Activated CD8-positive, alpha-beta T cell treated with anti-CD3 and anti-CD28 coated beads, Interleukin-2, amount 10 ng/mL, durations not matched to agents 7 days and 5 days (primary cell): ENCODE measurements at regions not wholly inside any gene's neighbourhood (a gene's known extent, or its start where the extent isn't known, plus 50 kb on each side); places are given as distances from the start of the nearest gene placed in this dataset.

ENCODE experiments used
- ATAC-seq: fragments of 150-1000 bp; cut with Tn5 transposase; one replicate; pipeline ENCODE4 v1.10.0; 2021; ENCODE audit warnings: moderate library complexity
- CTCF ChIA-PET: fragments of 350-600 bp; sonication (Branson Sonifier 250); formaldehyde crosslinking; loops from one replicate; lab custom pipeline; 2021; ENCODE audit warnings: antibody characterized with exemption; lab: Charles Lee
- POLR2A ChIA-PET: fragments of 350-600 bp; sonication (Branson Sonifier 250); formaldehyde crosslinking; loops from one replicate; lab custom pipeline; 2021; ENCODE audit warnings: antibody characterized with exemption; lab: Charles Lee
- DNase-seq: peaks from one replicate; pipeline ENCODE4 v3.0.0-alpha.2; 2020
- H3K27ac Mint-ChIP-seq: one replicate; pipeline ENCODE4 v1.8.0; 2021; ENCODE audit warnings: mild to moderate bottlenecking, mixed read lengths
- H3K27me3 Mint-ChIP-seq: one replicate; pipeline ENCODE4 v1.8.0; 2021; ENCODE audit warnings: low read depth, mixed read lengths
- H3K36me3 Mint-ChIP-seq: one replicate; pipeline ENCODE4 v1.8.0; 2021; ENCODE audit warnings: low read depth, mixed read lengths
- H3K4me1 Mint-ChIP-seq: one replicate; pipeline ENCODE4 v1.8.0; 2021; ENCODE audit warnings: low read depth, mixed read lengths
- H3K4me3 Mint-ChIP-seq: one replicate; pipeline ENCODE4 v1.8.0; 2021; ENCODE audit warnings: mild to moderate bottlenecking, mixed read lengths
- H3K9me3 Mint-ChIP-seq: one replicate; pipeline ENCODE4 v1.8.0; 2022; ENCODE audit warnings: mixed read lengths; ENCODE audit not compliant: insufficient read depth

DNA sequence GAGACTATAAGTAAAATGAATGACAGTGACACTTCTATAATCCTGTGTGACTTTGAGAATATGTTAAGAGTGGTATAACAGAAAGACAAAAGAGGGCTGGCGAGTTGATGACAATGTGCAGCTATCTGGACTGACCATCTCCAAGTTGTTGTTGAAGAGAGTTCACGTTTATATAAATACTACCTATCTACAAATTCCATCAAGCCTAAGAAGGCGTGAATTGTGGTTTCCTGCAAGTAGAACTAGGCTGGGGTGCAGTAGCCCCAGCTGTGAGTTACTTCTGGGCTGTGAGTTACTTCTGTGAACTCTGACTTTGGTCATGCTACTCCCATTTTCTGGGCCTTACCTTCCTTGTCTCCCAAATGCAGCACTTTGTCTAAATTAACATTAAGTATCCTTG is 561.0 kb downstream of the TBC1D4 start:
- no peak for DNase-seq
- CTCF ChIA-PET: no interaction called here
- H3K4me1 Mint-ChIP-seq: no peaks in the 10 kb centered on the region
- H3K36me3 Mint-ChIP-seq: no peaks in the 10 kb centered on the region
- POLR2A ChIA-PET: no interaction called here
- H3K9me3 Mint-ChIP-seq: no peaks in the 10 kb centered on the region
- no peak overlapping the region for H3K27ac Mint-ChIP-seq
- no peak for ATAC-seq
- no peaks in the 10 kb centered on the region for H3K27me3 Mint-ChIP-seq
- no peak overlapping the region for H3K4me3 Mint-ChIP-seq

DNA sequence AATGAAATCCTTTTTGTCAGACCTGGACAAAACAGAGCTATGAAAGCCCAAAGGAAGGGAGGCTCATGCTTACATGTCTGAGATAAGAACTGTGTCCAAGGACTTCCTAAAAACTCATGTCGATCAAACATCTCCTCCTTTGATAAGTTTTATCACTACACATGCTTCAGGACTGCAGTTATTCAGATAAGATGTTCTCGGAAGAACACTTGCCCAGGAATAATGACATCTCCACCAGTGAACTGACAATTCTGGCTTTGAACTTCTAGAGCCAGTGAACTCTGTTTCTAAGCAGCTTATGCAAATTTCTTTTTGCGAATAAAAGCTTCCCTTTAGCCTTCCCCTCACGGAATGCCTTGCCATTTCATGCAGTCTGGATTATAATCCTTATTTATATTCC is 561.6 kb downstream of the TBC1D4 start:
- ChIA-PET POLR2A (no interaction called here), CTCF (no interaction called here)
- DNase-seq (no peak), ATAC-seq (no peak)
- H3K36me3 Mint-ChIP-seq: no peaks in the 10 kb centered on the region
- H3K4me1 Mint-ChIP-seq: no peaks in the 10 kb centered on the region
- no peak overlapping the region for H3K4me3 Mint-ChIP-seq
- no peak overlapping the region for H3K27ac Mint-ChIP-seq
- no peaks in the 10 kb centered on the region for H3K9me3 Mint-ChIP-seq
- no peaks in the 10 kb centered on the region for H3K27me3 Mint-ChIP-seq

DNA sequence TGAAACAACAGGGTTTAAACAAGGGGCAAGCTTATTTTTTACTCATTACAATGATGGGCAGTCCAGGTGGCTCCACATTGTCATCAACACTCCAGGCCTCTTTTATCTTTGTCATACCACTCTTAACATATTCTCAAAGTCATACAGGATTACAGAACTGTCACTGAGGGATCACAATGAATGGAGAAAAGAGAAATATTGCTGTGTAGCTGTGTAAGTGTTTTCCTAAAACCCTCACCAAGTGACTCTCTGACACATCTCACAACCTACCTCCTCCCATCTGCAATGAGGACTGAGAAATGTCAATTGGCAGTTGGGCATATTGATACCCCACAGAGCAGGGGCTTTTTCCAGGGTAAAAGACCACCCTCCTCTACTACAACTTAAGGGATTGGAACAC is 562.1 kb downstream of the TBC1D4 start:
- Mint-ChIP-seq H3K27ac (no peak overlapping the region), H3K4me3 (no peak overlapping the region), H3K36me3 (no peaks in the 10 kb centered on the region), H3K9me3 (no peaks in the 10 kb centered on the region), H3K27me3 (no peaks in the 10 kb centered on the region), H3K4me1 (no peaks in the 10 kb centered on the region)
- ATAC-seq (no peak), DNase-seq (no peak)
- ChIA-PET POLR2A (no interaction called here), CTCF (no interaction called here)

DNA sequence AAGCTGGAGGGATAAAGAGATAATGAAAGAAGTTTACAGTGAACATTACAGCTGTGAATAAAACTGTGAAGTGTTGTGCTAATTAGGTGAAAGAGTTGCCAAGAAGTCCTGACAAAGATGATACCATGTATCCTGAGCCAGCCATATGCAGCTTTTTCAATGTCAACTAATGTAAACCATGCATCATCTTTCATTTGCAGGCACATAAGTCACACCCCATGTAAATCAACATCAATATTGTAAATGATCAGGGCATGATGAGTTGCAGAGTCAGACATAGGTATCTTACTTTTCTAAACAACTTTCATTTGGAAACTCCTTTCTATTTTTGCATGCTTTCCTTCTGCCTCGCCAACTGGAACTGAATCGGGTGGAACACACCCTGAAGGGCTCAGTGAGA is 569.1 kb downstream of the TBC1D4 start:
- CTCF ChIA-PET: no interaction called here
- DNase-seq (no peak), ATAC-seq (no peak)
- no peaks in the 10 kb centered on the region for H3K36me3 Mint-ChIP-seq
- H3K4me3 Mint-ChIP-seq: no peak overlapping the region
- H3K27ac Mint-ChIP-seq: no peak overlapping the region
- no peaks in the 10 kb centered on the region for H3K9me3 Mint-ChIP-seq
- POLR2A ChIA-PET: no interaction called here
- no peaks in the 10 kb centered on the region for H3K27me3 Mint-ChIP-seq
- no peaks in the 10 kb centered on the region for H3K4me1 Mint-ChIP-seq

DNA sequence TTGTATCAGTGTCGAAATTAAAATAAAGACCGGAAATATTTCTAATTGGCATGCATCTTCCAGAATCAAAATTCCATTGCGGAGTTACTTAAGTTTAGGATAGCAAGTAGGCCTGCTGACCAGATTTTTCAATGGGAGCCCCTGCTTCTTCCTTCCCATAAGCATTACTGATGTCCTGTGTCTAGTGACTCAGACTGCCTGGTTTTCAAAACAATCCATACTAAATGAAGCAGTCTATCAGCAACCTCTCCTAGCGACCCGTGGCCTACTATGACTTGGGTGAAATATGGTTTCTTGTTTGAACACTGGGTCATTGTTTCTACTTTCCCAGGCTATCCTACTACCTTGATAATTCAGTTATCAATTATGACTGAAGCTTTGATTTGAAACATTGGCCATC is 571.6 kb downstream of the TBC1D4 start:
- Mint-ChIP-seq H3K4me1 (no peaks in the 10 kb centered on the region), H3K4me3 (no peak overlapping the region), H3K36me3 (no peaks in the 10 kb centered on the region), H3K27ac (no peak overlapping the region), H3K9me3 (no peaks in the 10 kb centered on the region), H3K27me3 (no peaks in the 10 kb centered on the region)
- ATAC-seq: no peak
- CTCF ChIA-PET: no interaction called here
- DNase-seq: no peak
- POLR2A ChIA-PET: no interaction called here

DNA sequence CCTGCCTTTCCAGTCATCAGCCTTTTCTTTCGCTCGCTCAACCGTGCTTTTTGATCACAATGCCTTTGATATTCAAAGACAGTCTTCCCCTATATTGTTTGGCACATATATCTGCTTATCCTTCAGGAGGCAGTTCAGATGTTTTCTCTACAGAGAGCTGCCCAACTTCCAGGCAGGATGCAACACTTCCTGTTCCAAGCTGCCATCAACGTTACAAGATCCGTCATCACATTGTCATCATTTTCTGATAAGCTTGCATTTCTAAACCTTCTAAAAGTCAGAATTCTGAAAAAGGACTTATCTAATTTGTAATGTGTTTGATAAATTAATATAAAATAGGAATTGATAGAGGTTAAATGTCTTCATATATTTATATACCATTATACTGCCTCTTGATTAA is 574.2 kb downstream of the TBC1D4 start:
- no peak overlapping the region for H3K4me3 Mint-ChIP-seq
- CTCF ChIA-PET: no interaction called here
- no peak overlapping the region for H3K27ac Mint-ChIP-seq
- no peaks in the 10 kb centered on the region for H3K27me3 Mint-ChIP-seq
- POLR2A ChIA-PET: no interaction called here
- no peak for ATAC-seq
- no peak for DNase-seq
- no peaks in the 10 kb centered on the region for H3K36me3 Mint-ChIP-seq
- no peaks in the 10 kb centered on the region for H3K9me3 Mint-ChIP-seq
- H3K4me1 Mint-ChIP-seq: no peaks in the 10 kb centered on the region

DNA sequence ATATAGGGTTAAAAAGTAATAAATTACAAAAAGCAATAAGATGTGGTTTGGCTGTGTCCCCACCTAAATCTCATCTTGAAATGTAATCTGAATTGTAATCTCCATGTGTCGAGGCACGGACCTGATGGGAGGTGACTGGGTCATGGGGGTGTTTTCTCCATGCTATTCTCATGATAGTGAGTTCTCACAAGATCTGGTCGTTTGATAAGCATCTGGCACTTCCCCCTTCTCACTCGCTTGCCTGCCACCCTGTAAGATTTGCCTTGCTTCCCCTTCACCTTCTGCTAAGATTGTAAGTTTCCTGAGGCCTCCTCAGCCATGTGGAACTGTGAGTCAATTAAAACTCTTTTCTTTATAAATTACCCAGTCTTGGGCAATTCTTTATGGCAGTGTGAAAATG is 577.4 kb downstream of the TBC1D4 start:
- Mint-ChIP-seq H3K27me3 (no peaks in the 10 kb centered on the region), H3K27ac (no peak overlapping the region)
- POLR2A ChIA-PET: no interaction called here

DNA sequence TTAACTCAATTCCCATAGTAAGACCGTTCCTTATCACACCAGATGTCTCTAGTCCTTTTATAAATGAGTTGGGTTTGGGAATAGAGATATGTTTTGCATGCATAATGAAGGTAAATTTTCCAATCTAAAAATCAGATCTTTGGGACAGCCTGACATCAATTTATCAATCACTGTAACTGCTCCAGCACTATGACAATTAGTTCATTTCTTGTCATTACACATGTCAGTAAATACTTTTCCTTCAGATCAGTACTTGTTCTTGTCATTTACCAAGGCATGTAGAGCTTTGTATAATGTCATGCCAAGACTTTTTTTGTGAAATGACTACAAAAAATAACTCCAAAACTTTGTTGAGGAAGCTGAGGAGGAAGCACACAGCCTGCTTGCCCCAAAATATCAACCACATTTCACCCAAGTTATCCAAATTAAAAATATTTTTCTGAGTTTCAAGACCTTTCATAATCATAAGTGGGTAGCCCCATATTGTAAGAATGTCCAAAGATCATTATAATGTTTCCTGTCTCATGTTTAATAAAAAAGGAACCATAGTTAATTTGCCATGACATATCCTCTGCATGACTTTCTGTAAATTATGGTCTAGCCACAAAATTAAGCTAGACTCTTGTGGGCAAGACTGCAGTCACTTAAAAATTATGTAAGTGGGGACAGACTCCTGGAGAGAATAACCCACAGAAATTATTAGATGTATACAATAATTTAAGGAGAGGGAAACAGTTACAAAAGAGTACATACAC is 586.8 kb downstream of the TBC1D4 start:
- ATAC-seq (no peak), DNase-seq (no peak)
- ChIA-PET CTCF (no interaction called here), POLR2A (no interaction called here)
- Mint-ChIP-seq H3K4me1 (no peaks in the 10 kb centered on the region), H3K36me3 (no peaks in the 10 kb centered on the region), H3K9me3 (no peaks in the 10 kb centered on the region), H3K4me3 (no peak overlapping the region), H3K27me3 (peaks cover 2% of the 10 kb centered on the region), H3K27ac (no peak overlapping the region)

More for the DNA sequence above, 577.4 kb downstream of the TBC1D4 start:
- CTCF ChIA-PET: no interaction called here
- Mint-ChIP-seq H3K36me3 (no peaks in the 10 kb centered on the region), H3K9me3 (no peaks in the 10 kb centered on the region), H3K4me3 (no peak overlapping the region), H3K4me1 (no peaks in the 10 kb centered on the region)
- ATAC-seq: no peak
- no peak for DNase-seq

DNA sequence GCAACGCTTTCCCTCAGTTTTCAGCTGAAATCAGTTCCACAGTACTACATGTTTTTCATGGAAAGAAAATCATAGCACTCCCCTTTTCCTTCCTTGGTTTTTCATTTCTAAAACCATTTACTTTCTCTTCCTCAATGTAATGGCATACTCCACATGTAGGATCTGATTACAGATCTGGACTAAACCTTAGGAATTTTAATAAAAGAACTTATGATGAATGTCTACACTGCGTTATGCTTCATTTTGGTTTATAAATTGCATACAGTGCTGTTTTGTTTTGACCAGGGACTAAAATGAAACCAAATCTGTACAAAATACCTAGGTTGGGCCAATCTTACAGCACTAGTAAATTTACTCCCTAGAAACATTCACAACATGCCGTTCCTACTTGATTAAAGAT is 589.9 kb downstream of the TBC1D4 start:
- no peak for ATAC-seq
- no peaks in the 10 kb centered on the region for H3K4me1 Mint-ChIP-seq
- CTCF ChIA-PET: no interaction called here
- peaks cover 2% of the 10 kb centered on the region for H3K27me3 Mint-ChIP-seq
- DNase-seq: no peak
- H3K9me3 Mint-ChIP-seq: no peaks in the 10 kb centered on the region
- POLR2A ChIA-PET: no interaction called here
- H3K36me3 Mint-ChIP-seq: no peaks in the 10 kb centered on the region
- H3K27ac Mint-ChIP-seq: no peak overlapping the region
- no peak overlapping the region for H3K4me3 Mint-ChIP-seq

DNA sequence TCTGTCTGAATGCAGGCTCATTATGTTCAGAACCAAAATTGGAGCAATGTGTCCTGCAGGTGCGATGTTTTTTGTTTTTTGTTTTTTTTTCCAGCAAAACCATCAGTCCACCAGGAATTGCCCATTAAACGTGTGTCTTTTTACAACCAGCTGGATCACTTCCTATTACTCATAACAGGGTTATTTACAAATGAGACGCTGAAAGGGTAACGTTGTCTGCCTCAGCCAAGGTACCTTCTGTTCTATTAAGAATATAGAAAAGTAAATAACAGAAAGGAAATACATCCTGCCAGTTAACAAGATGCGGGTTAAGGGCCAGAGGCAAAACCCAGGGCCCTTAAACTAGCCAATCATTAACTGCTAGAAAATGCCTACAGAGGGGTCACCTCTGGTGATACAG is 590.4 kb downstream of the TBC1D4 start:
- CTCF ChIA-PET: no interaction called here
- no peak for ATAC-seq

DNA sequence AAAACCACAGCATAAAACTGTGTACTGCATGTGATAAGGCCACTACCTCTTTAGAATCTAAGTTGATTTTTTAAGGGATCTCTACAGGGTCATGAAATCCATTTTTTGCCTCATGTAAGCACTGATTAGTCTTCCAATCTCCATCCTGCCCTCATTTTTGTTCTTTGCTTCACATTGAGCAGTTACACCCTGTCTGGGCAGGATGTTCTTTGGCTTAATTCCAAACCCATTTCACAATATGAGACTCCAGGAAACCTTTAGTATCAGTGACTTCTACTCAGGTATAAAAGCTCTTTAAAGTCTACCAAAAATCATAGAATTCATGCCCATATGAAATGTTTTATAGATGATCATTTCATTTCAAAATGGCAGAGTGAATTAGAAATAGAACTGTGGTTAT is 592.6 kb downstream of the TBC1D4 start:
- Mint-ChIP-seq H3K4me3 (no peak overlapping the region), H3K27ac (no peak overlapping the region), H3K36me3 (no peaks in the 10 kb centered on the region), H3K4me1 (no peaks in the 10 kb centered on the region), H3K9me3 (no peaks in the 10 kb centered on the region), H3K27me3 (peaks cover 2% of the 10 kb centered on the region)
- ChIA-PET CTCF (no interaction called here), POLR2A (no interaction called here)
- DNase-seq (no peak), ATAC-seq (no peak)

More for the DNA sequence above, 590.4 kb downstream of the TBC1D4 start:
- H3K4me3 Mint-ChIP-seq: no peak overlapping the region
- no peaks in the 10 kb centered on the region for H3K9me3 Mint-ChIP-seq
- no peak for DNase-seq
- no peaks in the 10 kb centered on the region for H3K36me3 Mint-ChIP-seq
- no peaks in the 10 kb centered on the region for H3K4me1 Mint-ChIP-seq
- H3K27me3 Mint-ChIP-seq: peaks cover 2% of the 10 kb centered on the region
- POLR2A ChIA-PET: no interaction called here
- H3K27ac Mint-ChIP-seq: no peak overlapping the region

DNA sequence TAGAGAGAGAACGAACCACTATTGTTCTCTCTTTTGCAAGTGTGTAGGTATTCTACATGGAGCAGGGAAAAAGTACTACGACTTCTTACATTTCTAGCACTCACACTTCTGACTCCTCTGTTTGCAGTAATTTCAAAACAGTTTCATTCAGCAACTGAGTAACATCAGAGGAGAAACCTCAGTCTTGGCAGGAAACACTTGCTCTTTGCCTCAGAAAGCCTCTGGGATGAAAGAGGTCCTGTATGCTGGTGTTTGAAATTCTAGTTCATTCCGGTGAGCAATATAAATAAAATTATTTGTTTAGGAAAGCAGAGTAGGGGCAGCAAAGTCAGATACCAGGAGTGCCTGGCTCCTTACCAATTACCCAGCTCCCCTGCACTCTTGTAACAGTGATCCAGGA is 595.5 kb downstream of the TBC1D4 start:
- POLR2A ChIA-PET: no interaction called here

DNA sequence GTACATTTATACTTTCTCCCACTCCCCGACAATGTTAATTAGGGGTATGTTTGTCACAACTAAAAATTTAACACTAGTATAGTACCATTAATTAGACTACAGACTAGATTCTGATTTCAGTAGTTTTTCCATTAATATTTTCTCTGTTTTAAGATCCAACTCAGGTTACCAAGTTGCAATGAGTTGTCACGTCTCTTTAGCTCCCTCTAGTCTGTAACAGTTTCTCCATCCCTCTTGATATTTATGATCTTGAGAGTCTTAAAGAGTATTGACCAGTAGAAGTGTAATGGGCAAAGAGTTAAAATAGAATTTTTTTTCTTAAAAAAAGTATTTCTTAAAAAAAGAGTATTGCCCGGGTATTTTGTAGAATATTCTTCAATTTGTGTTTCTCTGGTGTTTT is 598.1 kb downstream of the TBC1D4 start:
- Mint-ChIP-seq H3K9me3 (no peaks in the 10 kb centered on the region), H3K4me3 (no peak overlapping the region), H3K36me3 (no peaks in the 10 kb centered on the region), H3K27ac (no peak overlapping the region), H3K4me1 (no peaks in the 10 kb centered on the region), H3K27me3 (no peaks in the 10 kb centered on the region)
- CTCF ChIA-PET: no interaction called here
- POLR2A ChIA-PET: interaction anchor here (0.6 kb wide), 1 partner anchor 122 kb away, joined by 3 read pairs; no protein-coding TSS in a partner anchor
- DNase-seq (no peak), ATAC-seq (no peak)

More for the DNA sequence above, 595.5 kb downstream of the TBC1D4 start:
- H3K4me3 Mint-ChIP-seq: no peak overlapping the region
- CTCF ChIA-PET: no interaction called here
- no peaks in the 10 kb centered on the region for H3K36me3 Mint-ChIP-seq
- H3K27ac Mint-ChIP-seq: no peak overlapping the region
- H3K27me3 Mint-ChIP-seq: no peaks in the 10 kb centered on the region
- DNase-seq: no peak
- no peak for ATAC-seq
- no peaks in the 10 kb centered on the region for H3K9me3 Mint-ChIP-seq
- no peaks in the 10 kb centered on the region for H3K4me1 Mint-ChIP-seq
